ENCODE measurements at regions not wholly inside any gene's neighbourhood (a gene's known extent, or its start where the extent isn't known, plus 50 kb on each side); places are given as distances from the start of the nearest gene placed in this dataset.

- H3K79me2 ChIP-seq (replicated peaks; ENCODE audit: insufficient read depth): no peaks in the 10 kb centered on the region
- no peak overlapping the region for H3K4me3 Mint-ChIP-seq
- H3K27ac Mint-ChIP-seq: no peak overlapping the region
- no peak overlapping the region for H3K4me2 ChIP-seq
- peaks cover 3% of the 10 kb centered on the region; the same call in 1 of the 2 replicates for H3K9me2 ChIP-seq (ENCODE audit: insufficient read depth)
- H3K27ac ChIP-seq (ENCODE audit: low read depth): no peak overlapping the region
- no peaks in the 10 kb centered on the region for H3F3A ChIP-seq (replicated peaks; ENCODE audit: low read depth)
- peaks cover 5% of the 10 kb centered on the region; the same call in 1 of the 2 replicates for H3K4me1 ChIP-seq (ENCODE audit: insufficient read depth)
- H3K4me3 ChIP-seq: no peak overlapping the region
- ATAC-seq (no peak), DNase-seq (ENCODE audit: low spot score) (no peak)
- TF ChIP-seq NANOG (IDR thresholded peaks at IDR 0.05; ENCODE audit: borderline replicate concordance) (no peak), ZNF114 (CRISPR knock-in tag; IDR thresholded peaks at IDR 0.05) (no peak), JUNB (IDR thresholded peaks at IDR 0.05; ENCODE audit: unreplicated experiment) (no peak), STAT1 (IDR thresholded peaks at IDR 0.05; ENCODE audit: unreplicated experiment) (no peak), REST (IDR thresholded peaks at IDR 0.05; ENCODE audit: unreplicated experiment) (no peak), CREB1 (CRISPR knock-in tag; IDR thresholded peaks at IDR 0.05; ENCODE audit: low read depth) (no peak), EZH2 (IDR thresholded peaks at IDR 0.05; ENCODE audit: low read depth, unreplicated experiment) (no peak), POLR2AphosphoS5 (IDR thresholded peaks at IDR 0.05; ENCODE audit: low read depth) (no peak), ZNF331 (CRISPR knock-in tag; IDR thresholded peaks at IDR 0.05; ENCODE audit: low read depth) (no peak), ZNF462 (CRISPR knock-in tag; IDR thresholded peaks at IDR 0.05) (no peak), ETS1 (IDR thresholded peaks at IDR 0.05) (no peak), CTCF (conservative IDR thresholded peaks at IDR 0.05; ENCODE audit: low read depth in 2 of 2) (no peak), EZH2phosphoT487 (IDR thresholded peaks at IDR 0.05; ENCODE audit: unreplicated experiment) (no peak)
- no peaks in the 10 kb centered on the region; the same call in 2 of the 3 replicates for H3K9me3 Mint-ChIP-seq
- H4K20me1 ChIP-seq (replicated peaks; ENCODE audit: insufficient read depth): no peaks in the 10 kb centered on the region
- peaks cover 4% of the 10 kb centered on the region for H3K27me3 Mint-ChIP-seq (ENCODE audit: insufficient read depth, low read depth, poor library complexity)
- no peaks in the 10 kb centered on the region for H3K27me3 ChIP-seq (ENCODE audit: insufficient read depth)
- peaks cover 9% of the 10 kb centered on the region; the same call in 2 of the 3 replicates for H3K4me1 Mint-ChIP-seq
- no peaks in the 10 kb centered on the region for H3K36me3 ChIP-seq (ENCODE audit: insufficient read depth)
- H2AFZ ChIP-seq: no peak overlapping the region
- H3K36me3 Mint-ChIP-seq (ENCODE audit: low read depth): no peaks in the 10 kb centered on the region
These were observed 61.4 kb upstream of the GPR6 start for GRCh38 chr6:109916759-109917158.

Data from GM23338 (cell line).